Medulla oblongata (tissue), 1 donor: ENCODE measurements at regions not wholly inside any gene's neighbourhood (a gene's known extent, or its start where the extent isn't known, plus 50 kb on each side); places are given as distances from the start of the nearest gene placed in this dataset.

Source experiments
- DNase-seq: peaks from one replicate; pipeline ENCODE4 v3.0.0-alpha.2; 2015; ENCODE audit errors: extremely low spot score

- DNase-seq = no peak
Observed at GRCh38 chr9:100959226-100959625, 69.3 kb upstream of the PLPPR1 start.
